ENCODE measurements at regions not wholly inside any gene's neighbourhood (a gene's known extent, or its start where the extent isn't known, plus 50 kb on each side); places are given as distances from the start of the nearest gene placed in this dataset.

GRCh38 chr7:113454597-113455169, 336.3 kb upstream of the SMIM30 start:
- ChIA-PET POLR2A (no interaction called here), CTCF (no interaction called here)
- H3K36me3 Mint-ChIP-seq (ENCODE audit: insufficient read depth, unreplicated experiment) = no peaks in the 10 kb centered on the region
- no peak overlapping the region for H3K4me3 Mint-ChIP-seq (ENCODE audit: unreplicated experiment)
- H3K27ac Mint-ChIP-seq (ENCODE audit: low read depth, unreplicated experiment) = no peak overlapping the region
- intact Hi-C loops (cut with micrococcal nuclease) = no loop called here
- H3K9me3 Mint-ChIP-seq (ENCODE audit: unreplicated experiment) = no peaks in the 10 kb centered on the region
- TF ChIP-seq, protein P1, sequence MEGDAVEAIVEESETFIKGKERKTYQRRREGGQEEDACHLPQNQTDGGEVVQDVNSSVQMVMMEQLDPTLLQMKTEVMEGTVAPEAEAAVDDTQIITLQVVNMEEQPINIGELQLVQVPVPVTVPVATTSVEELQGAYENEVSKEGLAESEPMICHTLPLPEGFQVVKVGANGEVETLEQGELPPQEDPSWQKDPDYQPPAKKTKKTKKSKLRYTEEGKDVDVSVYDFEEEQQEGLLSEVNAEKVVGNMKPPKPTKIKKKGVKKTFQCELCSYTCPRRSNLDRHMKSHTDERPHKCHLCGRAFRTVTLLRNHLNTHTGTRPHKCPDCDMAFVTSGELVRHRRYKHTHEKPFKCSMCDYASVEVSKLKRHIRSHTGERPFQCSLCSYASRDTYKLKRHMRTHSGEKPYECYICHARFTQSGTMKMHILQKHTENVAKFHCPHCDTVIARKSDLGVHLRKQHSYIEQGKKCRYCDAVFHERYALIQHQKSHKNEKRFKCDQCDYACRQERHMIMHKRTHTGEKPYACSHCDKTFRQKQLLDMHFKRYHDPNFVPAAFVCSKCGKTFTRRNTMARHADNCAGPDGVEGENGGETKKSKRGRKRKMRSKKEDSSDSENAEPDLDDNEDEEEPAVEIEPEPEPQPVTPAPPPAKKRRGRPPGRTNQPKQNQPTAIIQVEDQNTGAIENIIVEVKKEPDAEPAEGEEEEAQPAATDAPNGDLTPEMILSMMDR (IDR thresholded peaks at IDR 0.05; ENCODE audit: unreplicated experiment) = no peak
- no TSS peak for BruUV-seq (replicated peaks)
- DNase-seq (ENCODE audit: unreplicated experiment) = no peak
- no peaks in the 10 kb centered on the region for H3K4me1 Mint-ChIP-seq (ENCODE audit: insufficient read depth, unreplicated experiment)
- no peaks in the 10 kb centered on the region for H3K27me3 Mint-ChIP-seq (ENCODE audit: insufficient read depth, unreplicated experiment)

DNA sequence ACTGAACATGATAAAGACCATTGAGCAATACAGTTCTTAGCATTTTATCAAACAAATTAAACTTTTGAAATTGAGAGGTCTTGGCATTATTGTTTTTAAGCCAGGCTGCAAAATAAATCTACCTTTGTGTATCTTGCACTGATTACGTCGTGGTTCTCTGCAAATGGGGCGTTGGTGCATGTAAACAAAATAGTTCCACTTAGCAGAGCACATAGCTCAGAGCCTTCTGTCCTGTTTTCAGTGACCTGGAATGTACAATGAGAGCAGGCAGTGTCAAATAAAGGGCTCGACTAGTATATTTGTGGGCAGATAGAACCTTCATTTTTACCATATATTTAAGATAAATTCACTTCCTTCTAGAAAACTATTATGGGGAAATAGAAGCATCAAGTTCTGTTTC, 333.9 kb upstream of the SMIM30 start:
- TF ChIP-seq, protein P1 (IDR thresholded peaks at IDR 0.05; ENCODE audit: unreplicated experiment) = no peak
- no TSS peak for BruUV-seq (replicated peaks)
- Mint-ChIP-seq H3K4me1 (ENCODE audit: insufficient read depth, unreplicated experiment) (no peaks in the 10 kb centered on the region), H3K27me3 (ENCODE audit: insufficient read depth, unreplicated experiment) (no peaks in the 10 kb centered on the region), H3K9me3 (ENCODE audit: unreplicated experiment) (no peaks in the 10 kb centered on the region), H3K4me3 (ENCODE audit: unreplicated experiment) (no peak overlapping the region), H3K27ac (ENCODE audit: low read depth, unreplicated experiment) (no peak overlapping the region), H3K36me3 (ENCODE audit: insufficient read depth, unreplicated experiment) (no peaks in the 10 kb centered on the region)
- ChIA-PET POLR2A (no interaction called here), CTCF (interaction anchor here (0.6 to 2.6 kb wide), 5 partner anchors 30 to 1761 kb away, joined by 3 to 11 read pairs (median 3); no protein-coding TSS in a partner anchor)
- DNase-seq (ENCODE audit: unreplicated experiment) = no peak
- intact Hi-C loops (cut with micrococcal nuclease) = no loop called here

- H3K4me3 Mint-ChIP-seq (ENCODE audit: unreplicated experiment) = no peak overlapping the region
- BruUV-seq (replicated peaks) = no TSS peak
- CTCF ChIA-PET = interaction anchor here (0.7 kb wide), 1 partner anchor 858 kb away, joined by 3 read pairs; no protein-coding TSS in a partner anchor
Measured at GRCh38 chr7:113446791-113447190, 328.4 kb upstream of the SMIM30 start.

GRCh38 chr7:113446391-113446790, 328.0 kb upstream of the SMIM30 start:
- no peaks in the 10 kb centered on the region for H3K27me3 Mint-ChIP-seq (ENCODE audit: insufficient read depth, unreplicated experiment)
- no peak overlapping the region for H3K4me3 Mint-ChIP-seq (ENCODE audit: unreplicated experiment)
- no peaks in the 10 kb centered on the region for H3K9me3 Mint-ChIP-seq (ENCODE audit: unreplicated experiment)

More at GRCh38 chr7:113446791-113447190, 328.4 kb upstream of the SMIM30 start:
- Mint-ChIP-seq H3K4me1 (ENCODE audit: insufficient read depth, unreplicated experiment) (peaks cover 6% of the 10 kb centered on the region), H3K36me3 (ENCODE audit: insufficient read depth, unreplicated experiment) (no peaks in the 10 kb centered on the region), H3K27me3 (ENCODE audit: insufficient read depth, unreplicated experiment) (no peaks in the 10 kb centered on the region), H3K27ac (ENCODE audit: low read depth, unreplicated experiment) (no peak overlapping the region), H3K9me3 (ENCODE audit: unreplicated experiment) (no peaks in the 10 kb centered on the region)
- POLR2A ChIA-PET = interaction anchor here (0.7 kb wide), 1 partner anchor 187 kb away, joined by 3 read pairs; no protein-coding TSS in a partner anchor
- TF ChIP-seq, protein P1 (IDR thresholded peaks at IDR 0.05; ENCODE audit: unreplicated experiment) = no peak
- intact Hi-C loops (cut with micrococcal nuclease) = no loop called here
- no peak for DNase-seq (ENCODE audit: unreplicated experiment)

More at GRCh38 chr7:113446391-113446790, 328.0 kb upstream of the SMIM30 start:
- BruUV-seq (replicated peaks) = no TSS peak
- no peaks in the 10 kb centered on the region for H3K36me3 Mint-ChIP-seq (ENCODE audit: insufficient read depth, unreplicated experiment)
- POLR2A ChIA-PET = interaction anchor here (0.7 kb wide), 1 partner anchor 187 kb away, joined by 3 read pairs; no protein-coding TSS in a partner anchor
- H3K4me1 Mint-ChIP-seq (ENCODE audit: insufficient read depth, unreplicated experiment) = peaks cover 6% of the 10 kb centered on the region
- CTCF ChIA-PET = interaction anchor here (0.7 to 1.0 kb wide), 2 partner anchors 287 to 858 kb away, joined by 3 read pairs; no protein-coding TSS in a partner anchor
- intact Hi-C loops (cut with micrococcal nuclease) = no loop called here
- TF ChIP-seq, protein P1 (IDR thresholded peaks at IDR 0.05; ENCODE audit: unreplicated experiment) = no peak
- DNase-seq (ENCODE audit: unreplicated experiment) = no peak
- H3K27ac Mint-ChIP-seq (ENCODE audit: low read depth, unreplicated experiment) = no peak overlapping the region
